OCI-LY7 (cell line): ENCODE measurements at regions not wholly inside any gene's neighbourhood (a gene's known extent, or its start where the extent isn't known, plus 50 kb on each side); places are given as distances from the start of the nearest gene placed in this dataset.

Source experiments
- EZH2phosphoT487 ChIP-seq: fragments of 200-600 bp; sonication (generic); IDR thresholded peaks from 2 replicates; pipeline ENCODE4 v1.6.1; 2018; ENCODE audit warnings: low read depth, borderline replicate concordance, mild to moderate bottlenecking, mixed run types, antibody characterized with exemption, low read length, moderate library complexity, mixed read lengths
- TF ChIP-seq, protein P1 (sequence below): fragments of 200-600 bp; sonication (generic); conservative IDR thresholded peaks from 2 replicates; pipeline ENCODE4 v1.5.1; 2014; ENCODE audit warnings: mild to moderate bottlenecking, antibody characterized with exemption, low read length, moderate library complexity, mixed read lengths

DNA sequence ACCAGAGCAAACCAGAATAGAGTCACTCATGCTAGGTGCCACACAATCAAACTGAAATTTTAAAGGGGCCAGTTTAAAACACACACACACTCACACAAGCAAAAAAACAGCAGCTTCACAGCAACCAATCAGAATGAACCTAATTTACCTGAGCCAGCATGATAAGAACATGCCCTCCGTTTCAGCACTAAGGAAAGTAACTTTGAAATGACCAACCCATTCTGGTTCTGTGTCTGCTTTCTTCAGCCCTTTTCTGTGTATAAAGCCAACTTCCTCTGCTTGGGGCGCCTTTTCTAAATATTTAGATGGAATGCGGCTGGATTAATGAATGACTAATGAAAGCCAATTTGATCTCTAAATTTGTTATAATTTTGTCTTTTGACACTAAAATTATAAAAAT, 629.1 kb downstream of the ZEB2 start:
- TF ChIP-seq, protein P1, sequence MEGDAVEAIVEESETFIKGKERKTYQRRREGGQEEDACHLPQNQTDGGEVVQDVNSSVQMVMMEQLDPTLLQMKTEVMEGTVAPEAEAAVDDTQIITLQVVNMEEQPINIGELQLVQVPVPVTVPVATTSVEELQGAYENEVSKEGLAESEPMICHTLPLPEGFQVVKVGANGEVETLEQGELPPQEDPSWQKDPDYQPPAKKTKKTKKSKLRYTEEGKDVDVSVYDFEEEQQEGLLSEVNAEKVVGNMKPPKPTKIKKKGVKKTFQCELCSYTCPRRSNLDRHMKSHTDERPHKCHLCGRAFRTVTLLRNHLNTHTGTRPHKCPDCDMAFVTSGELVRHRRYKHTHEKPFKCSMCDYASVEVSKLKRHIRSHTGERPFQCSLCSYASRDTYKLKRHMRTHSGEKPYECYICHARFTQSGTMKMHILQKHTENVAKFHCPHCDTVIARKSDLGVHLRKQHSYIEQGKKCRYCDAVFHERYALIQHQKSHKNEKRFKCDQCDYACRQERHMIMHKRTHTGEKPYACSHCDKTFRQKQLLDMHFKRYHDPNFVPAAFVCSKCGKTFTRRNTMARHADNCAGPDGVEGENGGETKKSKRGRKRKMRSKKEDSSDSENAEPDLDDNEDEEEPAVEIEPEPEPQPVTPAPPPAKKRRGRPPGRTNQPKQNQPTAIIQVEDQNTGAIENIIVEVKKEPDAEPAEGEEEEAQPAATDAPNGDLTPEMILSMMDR, result no peak
- TF ChIP-seq EZH2phosphoT487, result no peak
